ENCODE measurements at regions not wholly inside any gene's neighbourhood (a gene's known extent, or its start where the extent isn't known, plus 50 kb on each side); places are given as distances from the start of the nearest gene placed in this dataset.
"Not testable (repeated sequence)": the region's sequence is repeated elsewhere in the genome, so short reads cannot be mapped to it uniquely, and the experiment has no call there.

GRCh38 chr5:87594566-87594965, 181.8 kb upstream of the CCNH start:
- no peaks in the 10 kb centered on the region for H3K79me2 ChIP-seq (ENCODE audit: control insufficient read depth, insufficient read depth, low read length)
- no peaks in the 10 kb centered on the region for H3K36me3 ChIP-seq (ENCODE audit: control insufficient read depth, insufficient read depth, low read length)
- no peak overlapping the region for H3K4me2 ChIP-seq (ENCODE audit: extremely low read depth, insufficient read depth, low read length)
- DNase-seq (ENCODE audit: low read depth in 2 of 2), result no peak
- no peaks in the 10 kb centered on the region for H3K27me3 ChIP-seq (ENCODE audit: control insufficient read depth, insufficient read depth, low read length)
- no peak overlapping the region for H3K27ac ChIP-seq (ENCODE audit: insufficient read depth, low read length)
- H3K4me1 ChIP-seq (ENCODE audit: control insufficient read depth, extremely low read depth, insufficient read depth, low read length), result no peaks in the 10 kb centered on the region
- no peak overlapping the region for H2AFZ ChIP-seq (ENCODE audit: low read length)
- H3K9ac ChIP-seq (ENCODE audit: insufficient read depth, low read length), result no peak overlapping the region
- H3K4me3 ChIP-seq (replicated peaks in 1 of 4; ENCODE audit: control extremely low read depth in 1 of 4, insufficient read depth in 1 of 4, low read depth in 3 of 4, low read length in 4 of 4), result no peak overlapping the region
- H4K20me1 ChIP-seq (ENCODE audit: control insufficient read depth, extremely low read depth, insufficient read depth, low read length), result no peaks in the 10 kb centered on the region
- no peaks in the 10 kb centered on the region for H3K9me3 ChIP-seq (ENCODE audit: control insufficient read depth, insufficient read depth, low read depth, low read length)
- TF ChIP-seq CTCF (conservative IDR thresholded peaks at IDR 0.05 in 1 of 2, IDR thresholded peaks at IDR 0.05 in 1 of 2; ENCODE audit: low read depth in 1 of 2, low read length in 2 of 2), result no peak
- no peak for TF ChIP-seq EZH2 (IDR thresholded peaks at IDR 0.05; ENCODE audit: low read length, missing control alignments)

GRCh38 chr5:87589587-87589986, 176.9 kb upstream of the CCNH start:
- Histone ChIP-seq H3K27me3 (ENCODE audit: control insufficient read depth, insufficient read depth, low read length) (no peaks in the 10 kb centered on the region), H3K4me2 (ENCODE audit: extremely low read depth, insufficient read depth, low read length) (no peak overlapping the region), H3K9me3 (ENCODE audit: control insufficient read depth, insufficient read depth, low read depth, low read length) (no peaks in the 10 kb centered on the region), H3K4me3 (replicated peaks in 1 of 4; ENCODE audit: control extremely low read depth in 1 of 4, insufficient read depth in 1 of 4, low read depth in 3 of 4, low read length in 4 of 4) (no peak overlapping the region), H4K20me1 (ENCODE audit: control insufficient read depth, extremely low read depth, insufficient read depth, low read length) (no peaks in the 10 kb centered on the region), H3K79me2 (ENCODE audit: control insufficient read depth, insufficient read depth, low read length) (no peaks in the 10 kb centered on the region), H3K9ac (ENCODE audit: insufficient read depth, low read length) (no peak overlapping the region), H3K27ac (ENCODE audit: insufficient read depth, low read length) (no peak overlapping the region), H2AFZ (ENCODE audit: low read length) (no peak overlapping the region), H3K36me3 (ENCODE audit: control insufficient read depth, insufficient read depth, low read length) (no peaks in the 10 kb centered on the region), H3K4me1 (ENCODE audit: control insufficient read depth, extremely low read depth, insufficient read depth, low read length) (no peaks in the 10 kb centered on the region)
- DNase-seq (ENCODE audit: low read depth in 2 of 2), result no peak
- no peak for TF ChIP-seq EZH2 (IDR thresholded peaks at IDR 0.05; ENCODE audit: low read length, missing control alignments)
- no peak for TF ChIP-seq CTCF (conservative IDR thresholded peaks at IDR 0.05 in 1 of 2, IDR thresholded peaks at IDR 0.05 in 1 of 2; ENCODE audit: low read depth in 1 of 2, low read length in 2 of 2)

- Histone ChIP-seq H3K4me3 (replicated peaks in 1 of 4; ENCODE audit: control extremely low read depth in 1 of 4, insufficient read depth in 1 of 4, low read depth in 3 of 4, low read length in 4 of 4) (no peak overlapping the region), H3K27me3 (ENCODE audit: control insufficient read depth, insufficient read depth, low read length) (no peaks in the 10 kb centered on the region), H3K27ac (ENCODE audit: insufficient read depth, low read length) (no peak overlapping the region), H4K20me1 (ENCODE audit: control insufficient read depth, extremely low read depth, insufficient read depth, low read length) (no peaks in the 10 kb centered on the region), H2AFZ (ENCODE audit: low read length) (no peak overlapping the region), H3K9ac (ENCODE audit: insufficient read depth, low read length) (no peak overlapping the region), H3K4me1 (ENCODE audit: control insufficient read depth, extremely low read depth, insufficient read depth, low read length) (no peaks in the 10 kb centered on the region), H3K79me2 (ENCODE audit: control insufficient read depth, insufficient read depth, low read length) (no peaks in the 10 kb centered on the region), H3K4me2 (ENCODE audit: extremely low read depth, insufficient read depth, low read length) (no peak overlapping the region), H3K9me3 (ENCODE audit: control insufficient read depth, insufficient read depth, low read depth, low read length) (no peaks in the 10 kb centered on the region), H3K36me3 (ENCODE audit: control insufficient read depth, insufficient read depth, low read length) (no peaks in the 10 kb centered on the region)
- TF ChIP-seq EZH2 (IDR thresholded peaks at IDR 0.05; ENCODE audit: low read length, missing control alignments) (no peak), CTCF (conservative IDR thresholded peaks at IDR 0.05 in 1 of 2, IDR thresholded peaks at IDR 0.05 in 1 of 2; ENCODE audit: low read depth in 1 of 2, low read length in 2 of 2) (no peak)
- DNase-seq (ENCODE audit: low read depth in 2 of 2), result no peak
Observed at GRCh38 chr5:87588316-87588715, 175.6 kb upstream of the CCNH start.

GRCh38 chr5:87583704-87584103, 171.0 kb upstream of the CCNH start:
- H3K36me3 ChIP-seq (ENCODE audit: control insufficient read depth, insufficient read depth, low read length); H3K4me2 ChIP-seq (ENCODE audit: extremely low read depth, insufficient read depth, low read length); DNase-seq (ENCODE audit: low read depth in 2 of 2); H3K27me3 ChIP-seq (ENCODE audit: control insufficient read depth, insufficient read depth, low read length); H3K4me1 ChIP-seq (ENCODE audit: control insufficient read depth, extremely low read depth, insufficient read depth, low read length); H4K20me1 ChIP-seq (ENCODE audit: control insufficient read depth, extremely low read depth, insufficient read depth, low read length); H3K79me2 ChIP-seq (ENCODE audit: control insufficient read depth, insufficient read depth, low read length); H2AFZ ChIP-seq (ENCODE audit: low read length); H3K9me3 ChIP-seq (ENCODE audit: control insufficient read depth, insufficient read depth, low read depth, low read length); H3K9ac ChIP-seq (ENCODE audit: insufficient read depth, low read length); H3K4me3 ChIP-seq (replicated peaks in 1 of 4; ENCODE audit: control extremely low read depth in 1 of 4, insufficient read depth in 1 of 4, low read depth in 3 of 4, low read length in 4 of 4); H3K27ac ChIP-seq (ENCODE audit: insufficient read depth, low read length): not testable (repeated sequence)
